ENCODE measurements at regions not wholly inside any gene's neighbourhood (a gene's known extent, or its start where the extent isn't known, plus 50 kb on each side); places are given as distances from the start of the nearest gene placed in this dataset.
"Not testable (repeated sequence)": the region's sequence is repeated elsewhere in the genome, so short reads cannot be mapped to it uniquely, and the experiment has no call there.

DNA sequence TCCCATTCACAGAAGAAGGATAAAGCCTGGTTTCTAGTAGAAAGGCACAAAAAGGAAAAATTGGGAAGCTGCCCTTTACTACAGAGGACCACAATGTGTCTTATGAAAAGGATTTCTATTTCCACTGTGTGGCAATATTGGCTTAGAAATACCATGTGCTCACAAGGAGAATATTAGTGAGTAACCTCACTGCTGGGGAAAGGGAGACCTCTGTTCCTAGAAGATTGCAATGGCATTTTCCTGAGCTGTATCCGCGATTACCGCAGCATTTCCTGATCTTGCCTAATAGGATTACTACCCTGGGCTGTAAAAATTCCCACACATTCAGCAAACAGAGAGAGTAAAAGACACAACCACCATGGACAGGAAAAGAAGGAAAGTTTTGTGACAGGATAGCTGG is 308.8 kb upstream of the TECRL start:
- no peak for DNase-seq

DNA sequence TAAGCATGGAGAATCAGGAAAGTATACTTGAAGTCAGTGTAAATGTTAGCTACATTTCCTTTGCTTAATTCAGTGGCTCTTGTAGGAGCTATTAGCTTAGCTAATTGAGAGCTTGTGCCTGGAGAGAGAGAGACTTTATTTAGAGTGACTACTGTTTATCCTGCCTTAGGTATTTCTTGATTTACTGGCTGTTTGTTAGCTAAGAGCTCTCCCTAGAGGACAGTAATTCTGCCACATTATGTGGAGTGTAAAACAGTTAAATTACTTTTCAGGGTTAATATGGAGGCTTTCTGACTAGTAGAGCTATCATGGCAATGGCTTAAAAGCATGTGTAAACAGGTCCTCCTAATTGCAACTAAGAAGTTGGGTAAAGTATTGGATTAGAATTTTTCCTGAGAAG is 306.5 kb upstream of the TECRL start:
- no peak for DNase-seq

DNA sequence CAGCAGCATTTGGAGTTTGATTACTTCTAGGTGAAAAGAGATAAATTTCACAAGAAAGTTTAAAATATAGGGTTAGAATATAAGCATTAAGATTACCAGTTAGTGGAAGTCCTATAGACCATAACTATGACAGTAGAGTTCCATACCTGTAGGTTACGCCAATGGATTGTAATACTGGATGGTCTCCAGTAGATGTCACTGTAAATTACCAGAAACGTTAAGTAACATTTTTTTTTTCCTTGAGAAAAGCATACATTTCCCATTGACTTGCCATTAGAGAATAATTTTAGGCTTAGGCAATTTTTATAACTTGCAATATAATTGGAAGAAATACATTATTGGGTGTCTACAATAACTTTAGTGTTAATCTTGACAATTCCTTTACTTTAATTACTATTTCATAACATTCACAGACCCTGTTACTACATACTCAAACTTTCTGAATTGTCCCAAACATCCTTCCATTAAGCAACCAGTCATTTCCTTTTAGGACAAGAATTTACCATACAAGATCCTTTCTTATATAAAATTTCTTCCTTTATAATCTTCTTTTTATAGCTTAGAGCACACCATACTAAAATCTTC is 304.1 kb upstream of the TECRL start:
- peak; percentile 2 for DNase-seq

DNA sequence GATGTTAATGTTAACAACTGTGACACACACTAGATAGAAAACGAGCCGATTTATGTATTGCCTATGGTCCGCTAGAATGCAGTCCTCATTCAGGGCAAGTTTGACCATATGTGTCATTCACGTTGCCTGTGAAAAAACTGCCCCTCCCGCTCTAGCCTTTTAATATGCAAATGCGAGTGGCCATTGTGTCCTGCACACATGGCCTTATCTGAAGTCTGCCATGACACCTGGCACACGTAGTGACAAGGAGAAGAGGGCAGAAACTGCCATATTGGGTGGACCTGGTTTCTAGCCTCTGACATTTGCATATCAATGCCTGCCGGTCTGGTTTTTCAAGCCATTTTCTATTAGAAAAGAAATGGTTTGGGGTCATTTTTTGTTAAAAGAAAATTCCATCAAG is 303.3 kb upstream of the TECRL start:
- no peak for DNase-seq

DNA sequence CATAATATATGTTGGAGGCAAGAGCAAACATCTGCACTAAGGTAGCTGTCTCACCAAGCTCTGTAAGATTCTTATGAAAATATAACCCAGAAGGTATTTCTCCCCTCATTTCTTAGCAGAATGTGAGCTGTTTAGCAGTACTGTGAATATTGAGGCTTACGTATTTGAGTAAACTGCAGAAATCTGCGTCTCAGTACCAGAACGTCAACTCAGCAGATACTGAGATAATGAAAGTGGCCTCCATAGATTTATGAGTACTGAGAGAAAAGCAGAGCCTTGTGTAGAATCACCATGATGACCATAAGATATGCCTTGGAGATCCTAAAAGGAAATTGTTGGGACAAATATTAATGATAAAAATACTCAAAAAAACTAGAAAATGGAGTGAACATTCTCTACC is 296.7 kb upstream of the TECRL start:
- no peak for DNase-seq

DNA sequence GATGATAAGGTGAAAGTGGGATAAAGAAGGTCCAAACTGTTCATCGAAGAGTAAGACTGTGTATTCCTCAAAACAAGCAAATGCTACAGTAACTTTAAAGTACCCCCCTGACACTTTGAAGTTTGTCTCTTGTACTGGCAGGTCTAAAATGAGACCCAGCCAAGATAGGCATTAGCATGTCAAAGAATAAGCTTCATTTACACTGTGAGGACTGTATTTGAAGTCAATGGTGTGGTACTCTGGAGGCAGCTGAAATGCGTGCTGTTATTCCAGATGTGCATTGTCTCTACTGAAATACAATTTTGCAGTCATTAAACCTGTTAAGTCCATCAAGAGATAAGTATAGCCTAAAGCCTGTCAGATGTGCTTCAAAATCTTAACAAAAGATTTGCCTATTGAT is 288.9 kb upstream of the TECRL start:
- no peak for DNase-seq

DNA sequence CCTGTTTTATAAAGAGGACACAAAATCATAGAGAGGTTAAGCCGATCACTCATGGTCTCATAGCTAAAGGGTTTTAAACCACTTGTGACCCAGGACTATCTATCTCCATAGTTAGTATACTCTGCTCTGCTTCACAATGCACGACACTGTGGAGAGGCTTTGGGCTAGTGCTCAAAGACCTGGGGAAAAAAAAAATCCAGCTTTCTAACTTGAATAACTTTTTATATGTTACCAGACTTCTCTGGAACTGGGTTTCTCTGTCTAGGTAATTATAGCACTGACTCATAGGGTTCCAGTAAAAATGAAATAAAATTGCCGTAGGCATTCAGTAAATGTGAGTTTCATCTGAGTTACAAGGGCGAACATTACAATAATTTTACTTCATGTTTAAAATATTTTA is 273.7 kb upstream of the TECRL start:
- no peak for DNase-seq

DNA sequence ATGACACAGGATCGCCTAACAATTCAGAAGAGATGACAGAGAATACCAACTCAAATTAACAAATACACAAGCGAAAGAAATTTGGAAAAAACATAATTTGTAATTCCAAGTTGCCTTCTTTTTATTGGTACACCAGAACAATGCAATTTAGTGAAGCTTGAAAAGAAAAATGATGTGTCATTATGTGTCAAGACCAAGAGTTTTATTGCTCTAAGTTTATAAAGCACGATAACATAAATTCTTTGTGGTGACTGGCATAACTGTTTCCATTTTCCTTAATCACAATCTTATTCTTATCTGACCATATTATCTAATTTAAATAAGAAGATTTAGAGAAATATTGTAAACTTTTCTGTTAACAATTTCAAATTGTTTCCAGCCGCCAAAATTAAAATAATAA is 273.2 kb upstream of the TECRL start:
- DNase-seq: no peak

DNA sequence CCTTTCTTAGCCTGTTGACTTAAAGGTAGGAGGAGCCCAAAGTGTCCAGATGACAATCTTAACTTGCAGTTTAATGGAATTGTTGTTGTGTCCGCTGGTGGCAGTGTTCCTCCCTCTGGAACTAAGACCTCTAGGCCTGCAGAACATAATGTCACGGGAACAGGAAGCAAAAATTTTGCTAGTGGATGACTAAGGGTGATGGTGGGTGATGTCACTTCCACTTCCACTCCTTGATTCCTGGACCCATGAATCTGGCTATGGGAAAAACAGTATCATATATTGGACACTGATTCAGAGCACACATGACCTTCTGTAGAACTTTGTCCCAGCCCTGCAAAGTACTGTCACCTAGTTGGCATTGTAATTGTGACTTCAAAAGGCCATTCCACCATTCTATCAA is 263.9 kb upstream of the TECRL start:
- DNase-seq: not testable (repeated sequence)

DNA sequence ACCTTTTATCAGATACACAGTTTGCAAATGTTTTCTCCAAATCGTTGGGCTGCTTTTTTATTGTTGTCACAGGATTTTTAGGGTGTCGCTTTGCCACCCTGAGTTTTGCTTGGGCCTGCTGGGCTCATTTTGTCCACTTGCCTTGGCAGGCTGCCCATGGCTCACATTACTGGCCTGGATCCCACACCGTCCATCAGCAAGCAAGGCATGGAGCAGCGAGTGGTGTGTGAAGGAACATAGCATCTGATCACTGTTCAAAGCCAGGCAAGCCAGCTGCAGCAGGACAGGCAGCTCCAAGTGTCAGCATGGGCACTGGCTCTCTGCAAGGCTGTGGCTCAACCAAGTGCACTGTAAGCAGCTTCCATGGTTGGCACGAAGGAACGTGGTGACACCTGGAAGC is 261.4 kb upstream of the TECRL start:
- no peak for DNase-seq

DNA sequence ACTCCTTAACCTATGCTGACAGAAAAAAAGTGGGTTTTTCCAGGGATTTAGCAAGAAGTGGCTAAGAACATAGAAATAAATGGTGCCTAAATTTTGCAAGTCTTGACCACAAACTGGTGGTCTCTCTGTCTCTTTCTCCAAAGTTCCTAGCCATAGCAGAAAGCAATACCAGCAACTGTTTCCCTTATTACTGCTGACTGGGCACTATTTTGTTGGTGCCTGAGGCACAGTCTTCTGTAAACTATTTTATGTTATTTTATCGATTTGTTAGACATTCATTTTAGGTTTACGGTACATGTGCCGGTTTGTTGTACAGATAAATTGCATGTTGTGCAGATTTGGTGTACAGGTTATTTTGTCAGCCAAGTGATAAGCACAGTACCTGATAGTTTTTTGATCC is 234.6 kb upstream of the TECRL start:
- no peak for DNase-seq

DNA sequence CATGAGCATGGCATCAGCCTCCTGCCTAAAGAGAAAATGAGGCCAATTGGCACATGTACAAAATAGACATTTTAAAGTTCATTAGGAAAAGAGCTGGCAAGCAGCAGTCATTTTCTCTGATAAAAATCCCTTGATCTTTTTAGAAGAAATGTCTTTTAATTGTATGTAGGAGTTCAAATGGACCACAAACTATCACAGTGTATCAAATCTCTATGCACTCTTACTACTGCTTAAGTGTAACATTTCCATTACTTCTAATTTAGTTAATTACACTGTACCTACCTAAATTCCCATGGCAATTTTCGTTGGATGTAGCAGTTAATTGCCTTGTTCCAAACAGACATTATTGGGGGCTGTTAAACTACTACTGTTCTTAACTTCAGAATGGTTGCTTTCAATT is 233.7 kb upstream of the TECRL start:
- no peak for DNase-seq

DNA sequence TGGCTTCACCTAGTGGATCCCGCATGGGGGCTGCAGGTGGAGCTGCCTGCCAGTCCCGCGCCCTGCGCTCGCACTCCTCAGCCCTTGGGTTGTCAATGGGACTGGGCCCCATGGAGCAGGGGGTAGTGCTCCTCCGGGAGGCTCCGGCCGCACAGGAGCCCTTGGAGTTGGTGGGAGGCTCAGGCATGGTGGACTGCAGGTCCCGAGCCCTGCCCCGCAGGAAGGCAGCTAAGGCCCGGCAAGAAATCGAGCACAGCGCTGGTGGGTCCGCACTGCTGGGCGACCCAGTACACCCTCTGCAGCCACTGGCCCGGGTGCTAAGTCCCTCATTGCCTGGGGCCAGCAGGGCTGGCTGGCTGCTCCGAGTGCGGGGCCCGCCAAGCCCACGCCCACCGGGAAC is 231.2 kb upstream of the TECRL start:
- not testable (repeated sequence) for DNase-seq

DNA sequence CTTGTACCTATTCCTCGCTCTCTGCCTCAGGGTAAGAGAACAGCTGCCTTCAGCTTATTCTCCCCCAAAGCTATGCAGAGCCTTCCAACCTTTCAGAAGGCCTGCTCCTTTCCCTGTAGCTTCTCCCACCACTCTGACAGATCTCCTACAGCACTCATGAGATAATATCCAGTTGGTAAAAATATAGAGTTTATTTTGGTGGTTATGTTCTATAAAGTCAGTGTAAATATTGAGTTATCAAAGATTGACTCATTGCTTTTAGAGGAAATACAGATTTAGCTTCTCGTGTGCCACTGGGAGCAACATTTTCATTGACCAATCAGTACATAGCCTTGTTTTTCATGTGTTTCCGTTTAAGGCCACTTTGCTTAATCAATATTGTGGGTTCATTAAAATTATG is 216.2 kb upstream of the TECRL start:
- DNase-seq: no peak

DNA sequence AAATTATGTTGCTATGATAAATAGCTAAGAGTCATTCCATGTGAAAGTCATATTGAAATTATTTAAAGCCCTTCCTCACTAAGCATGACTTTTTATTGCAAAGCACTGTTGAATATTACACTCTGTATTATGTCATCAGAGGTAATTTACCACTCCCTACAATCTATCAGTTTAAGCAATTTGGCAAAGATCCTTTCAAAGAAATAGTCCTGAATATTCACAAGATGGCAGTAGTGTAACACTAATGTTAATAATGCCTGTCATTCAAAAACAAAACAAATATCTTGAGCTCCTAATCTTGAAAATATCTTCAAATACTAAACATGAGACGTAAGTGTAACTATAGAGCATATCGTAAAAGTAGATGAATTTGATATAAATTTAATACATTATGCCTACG is 208.6 kb upstream of the TECRL start:
- no peak for DNase-seq

DNA sequence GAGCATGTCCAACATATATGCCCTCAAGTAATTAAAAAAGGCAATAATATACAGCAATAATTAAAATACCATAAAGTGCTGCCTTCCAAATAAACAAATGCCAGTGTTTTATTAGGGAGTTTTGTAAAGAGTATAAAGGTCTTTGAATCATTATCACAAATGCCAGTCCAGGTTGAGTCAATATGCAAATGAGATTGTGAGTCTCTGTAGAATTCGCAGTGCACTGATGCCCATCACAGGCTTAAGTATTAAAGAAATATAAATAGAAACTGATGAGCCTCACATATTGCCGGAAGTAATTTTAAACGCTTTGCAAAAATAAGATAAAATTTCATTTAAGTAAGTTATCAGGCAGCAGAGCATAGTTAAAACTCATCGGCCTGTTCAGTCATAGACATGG is 205.0 kb upstream of the TECRL start:
- no peak for DNase-seq

DNA sequence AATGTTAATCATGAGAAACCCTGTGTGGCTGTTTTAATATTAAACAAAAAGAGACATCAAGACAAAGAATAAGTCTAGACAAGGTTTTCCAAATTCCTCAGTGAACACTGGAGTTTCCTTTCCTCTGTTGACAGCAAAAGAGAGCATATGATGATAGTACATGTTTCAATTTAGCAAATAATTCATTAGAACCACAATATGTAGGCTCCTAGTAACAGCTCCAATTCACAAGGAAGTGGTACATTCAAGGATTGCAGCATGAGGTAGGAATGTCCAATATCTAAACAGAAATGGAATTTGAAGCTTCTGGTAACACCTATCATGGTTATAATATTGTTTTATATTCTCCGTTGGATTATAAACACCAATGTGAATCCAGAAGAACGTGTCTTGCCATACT is 203.8 kb upstream of the TECRL start:
- DNase-seq: no peak

DNA sequence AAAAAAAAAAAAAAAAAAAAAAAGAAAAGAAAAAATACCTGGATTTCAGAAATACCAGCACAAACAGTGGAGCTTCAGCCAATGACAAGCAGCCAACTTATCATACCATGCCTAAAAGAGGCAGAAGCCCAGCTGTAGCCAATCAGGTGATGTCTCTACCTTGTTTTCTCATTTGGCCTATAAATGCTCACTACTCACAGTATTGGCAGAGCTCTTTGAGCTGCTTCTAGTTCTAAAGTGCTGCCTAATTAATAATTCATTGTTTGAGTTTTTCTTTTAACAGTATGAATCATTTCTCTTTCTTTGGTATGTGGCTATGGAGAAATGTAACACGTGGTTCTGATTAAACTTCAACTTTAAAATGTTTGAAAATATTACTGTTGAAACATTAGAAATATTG is 188.8 kb upstream of the TECRL start:
- no peak for DNase-seq

DNA sequence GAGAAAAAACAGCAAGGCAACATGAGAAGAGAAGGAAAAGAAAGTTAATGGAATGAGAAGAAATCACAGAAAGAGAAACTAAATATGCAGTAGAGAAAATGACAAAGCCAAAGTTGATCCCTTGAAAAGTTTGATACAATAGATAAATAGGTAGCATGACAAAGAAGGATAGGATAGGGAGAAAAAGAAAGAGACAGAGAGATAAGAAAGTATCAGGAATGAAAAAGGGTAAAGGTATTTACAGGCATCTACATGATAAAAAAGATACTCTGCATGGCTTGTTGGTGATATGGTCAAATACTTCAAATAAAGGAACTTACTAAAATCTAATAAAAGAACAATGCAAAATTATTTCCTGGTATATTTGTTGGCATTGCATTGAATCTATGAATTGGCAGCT is 185.5 kb upstream of the TECRL start:
- no peak for DNase-seq

DNA sequence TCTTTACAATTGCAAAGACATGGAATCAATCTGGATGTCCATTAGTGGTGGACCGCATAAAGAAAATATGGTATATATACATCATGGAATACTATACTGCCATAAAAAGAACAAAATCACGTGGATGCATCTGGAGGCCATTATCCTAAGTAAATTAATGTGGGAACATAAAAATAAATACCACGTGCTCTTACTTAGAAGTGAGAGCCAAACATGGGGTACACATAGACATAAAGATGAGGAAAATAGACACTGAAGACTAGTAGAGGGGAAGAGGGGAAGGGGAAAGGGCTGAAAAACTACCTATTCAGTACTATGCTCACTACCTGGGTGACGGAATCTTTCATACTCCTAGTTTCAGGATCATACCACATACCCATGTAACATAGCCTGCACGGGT is 179.3 kb upstream of the TECRL start:
- no peak for DNase-seq

DNA sequence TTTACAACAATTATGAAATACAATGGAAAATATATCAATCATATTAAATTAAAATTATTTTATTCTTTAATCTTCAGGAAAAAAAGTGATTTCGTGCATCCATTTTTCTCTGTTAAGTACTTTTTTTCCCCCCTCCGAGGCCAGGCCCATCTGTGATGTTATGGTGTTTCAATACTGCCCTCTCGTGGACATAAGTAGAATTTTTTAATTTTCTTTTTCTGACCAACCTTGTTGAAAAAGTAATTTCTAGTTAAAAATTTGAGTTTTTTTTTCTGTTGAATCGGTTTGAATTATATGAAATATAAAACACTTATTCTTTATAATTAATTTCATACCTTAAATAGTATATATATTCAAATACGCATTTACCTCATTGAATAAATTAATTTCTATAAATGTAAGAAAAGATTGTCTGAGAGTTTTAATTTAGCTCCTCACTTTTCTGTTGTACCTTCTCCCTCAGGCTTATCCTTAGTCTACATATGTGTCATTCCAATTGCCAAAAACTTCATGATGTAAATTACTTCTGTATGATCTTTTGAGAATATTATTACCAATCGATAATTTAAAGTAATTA is 175.8 kb upstream of the TECRL start:
- peak; percentile 1 for DNase-seq

DNA sequence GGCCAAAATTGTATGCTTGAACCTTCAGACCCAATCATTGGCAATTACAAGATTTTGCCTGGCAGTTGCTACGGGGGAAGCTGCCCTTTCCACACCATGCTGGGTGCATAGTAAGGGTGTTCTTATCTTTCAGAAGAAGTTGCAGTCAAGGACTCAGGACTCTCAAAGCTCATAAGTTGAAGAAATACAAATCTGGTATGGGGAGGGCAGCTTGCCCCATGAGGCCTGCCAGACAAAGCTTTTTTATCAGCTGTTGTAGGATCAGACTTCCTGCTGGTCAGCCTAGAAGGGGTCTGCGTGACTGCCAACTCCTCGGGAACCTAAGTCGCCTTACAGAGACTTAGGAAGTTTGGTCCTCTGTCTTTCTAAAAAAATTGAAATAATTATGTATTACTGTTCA is 174.9 kb upstream of the TECRL start:
- DNase-seq: no peak

DNA sequence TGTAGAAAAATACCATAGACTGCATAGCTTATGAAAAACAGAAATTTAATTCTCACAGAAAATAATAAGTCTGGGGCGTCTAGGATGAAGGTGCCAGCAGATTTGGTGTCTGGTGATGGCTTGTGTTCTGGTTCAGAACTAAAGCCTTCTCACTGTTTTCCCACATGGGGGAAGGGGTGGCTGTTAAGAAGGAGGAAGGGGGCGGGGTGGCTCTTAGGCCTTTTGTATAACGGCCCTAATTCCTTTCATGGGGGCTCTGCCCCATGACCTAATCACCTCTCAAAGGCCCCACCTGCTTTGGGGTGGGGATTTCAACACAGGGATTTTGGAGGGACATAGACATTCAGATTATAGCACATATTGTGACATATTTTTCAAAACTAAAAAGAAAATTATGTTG is 173.2 kb upstream of the TECRL start:
- DNase-seq: no peak

DNA sequence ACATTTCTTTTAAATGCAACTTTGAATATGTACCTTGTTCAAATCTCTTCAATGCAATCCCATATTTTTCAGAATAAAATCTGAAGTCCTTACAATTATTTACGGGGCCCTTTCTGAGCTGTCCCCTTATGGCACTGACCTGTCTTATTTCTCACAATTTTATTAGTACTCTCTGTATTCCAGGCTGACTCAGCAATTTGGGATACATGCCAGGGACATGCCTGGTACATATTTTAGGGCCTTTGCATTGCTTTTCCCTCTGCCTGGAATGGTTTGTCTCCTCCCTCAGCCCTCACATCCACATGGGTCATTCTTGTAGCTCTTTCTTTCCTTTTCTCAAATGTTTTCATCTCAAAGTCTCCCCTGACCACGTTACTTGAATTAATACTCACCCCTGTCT is 172.2 kb upstream of the TECRL start:
- DNase-seq: no peak

DNA sequence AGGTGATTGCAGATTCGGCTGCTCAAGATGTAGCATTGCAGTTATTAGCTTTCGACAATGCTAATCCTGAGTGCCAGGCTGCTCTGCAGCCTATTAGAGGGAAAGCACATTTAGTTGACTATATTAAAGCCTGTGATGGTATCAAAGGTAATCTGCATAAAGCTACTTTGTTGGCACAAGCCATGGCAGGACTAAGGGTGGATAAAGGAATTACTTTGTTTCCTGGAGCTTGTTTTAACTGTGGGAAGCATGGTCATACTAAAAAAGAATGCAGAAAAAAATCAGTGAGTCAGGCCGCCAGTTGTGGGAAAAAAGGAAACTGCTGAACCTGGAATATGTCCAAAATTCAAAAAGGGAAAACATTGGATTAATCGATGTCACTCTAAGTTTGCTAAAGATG is 154.9 kb upstream of the TECRL start:
- no peak for DNase-seq

DNA sequence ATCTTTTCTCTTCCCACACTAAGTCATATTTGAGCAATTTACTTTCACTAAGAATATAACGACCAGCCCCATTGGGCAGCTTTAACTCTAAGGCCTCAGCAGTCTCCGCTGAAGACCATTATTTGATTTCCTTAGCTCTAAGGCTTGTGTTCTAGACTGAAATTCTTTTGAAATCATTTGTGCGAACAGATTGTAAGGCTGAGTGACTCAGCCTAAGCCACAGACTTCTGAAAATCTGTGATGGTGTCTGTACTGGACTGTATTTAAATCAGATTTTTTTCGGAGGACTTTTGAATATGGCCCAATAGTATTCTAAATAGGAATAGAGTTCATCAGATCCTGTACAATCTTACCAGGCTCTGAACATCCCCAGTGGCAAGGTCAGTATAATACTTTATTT is 150.3 kb upstream of the TECRL start:
- no peak for DNase-seq
